Lower leg skin (tissue), 3 donors: ENCODE measurements at regions not wholly inside any gene's neighbourhood (a gene's known extent, or its start where the extent isn't known, plus 50 kb on each side); places are given as distances from the start of the nearest gene placed in this dataset.

Experiments
- CTCF ChIP-seq, 3 donors: fragments of 450-650 bp; IDR thresholded peaks; one replicate each; pipeline ENCODE4 v1.5.1; 2016; ENCODE audit warnings: antibody characterized with exemption in 3 of 3, mild to moderate bottlenecking in 3 of 3, moderate library complexity in 2 of 3
- POLR2A ChIP-seq, 2 donors: fragments of 450-650 bp; IDR thresholded peaks; one replicate each; pipeline ENCODE4 v1.6.1; 2016 to 2017; ENCODE audit warnings: antibody characterized with exemption in 2 of 2, mild to moderate bottlenecking in 1 of 2, moderate library complexity in 1 of 2

- TF ChIP-seq CTCF (IDR thresholded peaks at IDR 0.05): no peak
- TF ChIP-seq POLR2A (IDR thresholded peaks at IDR 0.05): no peak
Measured at GRCh38 chr6:6884193-6884627, 223.6 kb upstream of the RREB1 start.
